Hepatocyte (in vitro differentiated cells): ENCODE measurements at regions not wholly inside any gene's neighbourhood (a gene's known extent, or its start where the extent isn't known, plus 50 kb on each side); places are given as distances from the start of the nearest gene placed in this dataset.

Experiments used
- DNase-seq: peaks from one replicate; pipeline ENCODE4 v3.0.0-alpha.2; 2016; ENCODE audit warnings: low spot score
- H2AFZ ChIP-seq: fragments of 200-600 bp; sonication (generic); 2 replicates; pipeline ENCODE4 v1.6.0; 2016; ENCODE audit warnings: antibody characterized with exemption, mild to moderate bottlenecking
- H3K27ac ChIP-seq: fragments of 200-600 bp; sonication (generic); 2 replicates; pipeline ENCODE4 v1.5.1; 2016; ENCODE audit warnings: mild to moderate bottlenecking
- H3K27me3 ChIP-seq: fragments of 200-600 bp; sonication (generic); 2 replicates; pipeline ENCODE4 v1.6.1; 2016
- H3K36me3 ChIP-seq: fragments of 200-600 bp; sonication (generic); replicated peaks from 2 replicates; pipeline ENCODE4 v1.5.1; 2016; ENCODE audit warnings: low read depth; ENCODE audit not compliant: insufficient read depth
- H3K4me1 ChIP-seq: fragments of 200-600 bp; sonication (generic); 2 replicates; pipeline ENCODE4 v1.5.1; 2016; ENCODE audit warnings: mild to moderate bottlenecking, moderate library complexity; ENCODE audit not compliant: insufficient read depth
- H3K4me2 ChIP-seq: fragments of 200-600 bp; sonication (generic); 2 replicates; pipeline ENCODE4 v1.6.0; 2016
- H3K4me3 ChIP-seq: fragments of 200-600 bp; sonication (generic); 2 replicates; pipeline ENCODE4 v1.5.1; 2016; ENCODE audit warnings: mild to moderate bottlenecking
- H3K79me2 ChIP-seq: fragments of 200-600 bp; sonication (generic); 2 replicates; pipeline ENCODE4 v1.6.0; 2017; ENCODE audit warnings: mild to moderate bottlenecking
- H3K9me2 ChIP-seq: fragments of 200-600 bp; sonication (generic); replicated peaks from 2 replicates; pipeline ENCODE4 v1.6.0; 2017; ENCODE audit warnings: mild to moderate bottlenecking; ENCODE audit not compliant: insufficient read depth
- H3K9me3 ChIP-seq: fragments of 200-600 bp; sonication (generic); 2 replicates; pipeline ENCODE4 v1.5.1; 2016; ENCODE audit warnings: low read depth, mild to moderate bottlenecking
- H4K20me1 ChIP-seq: fragments of 200-600 bp; sonication (generic); 2 replicates; pipeline ENCODE4 v1.6.0; 2016; ENCODE audit warnings: mild to moderate bottlenecking; ENCODE audit not compliant: insufficient read depth, poor library complexity, severe bottlenecking
- EZH2 ChIP-seq: fragments of 200-600 bp; sonication (generic); IDR thresholded peaks from 2 replicates; pipeline ENCODE4 v1.6.1; 2016; ENCODE audit warnings: antibody characterized with exemption, mild to moderate bottlenecking, borderline replicate concordance
- EZH2phosphoT487 ChIP-seq: fragments of 200-600 bp; sonication (generic); IDR thresholded peaks from one replicate; pipeline ENCODE4 v1.6.1; 2018; ENCODE audit warnings: antibody characterized with exemption, mild to moderate bottlenecking, low read depth, moderate library complexity; ENCODE audit not compliant: unreplicated experiment, severe bottlenecking
- WGBS: methylation state at CpG from one replicate; pipeline ENCODE4 v1.1.6; 2016; ENCODE audit warnings: low lambda C conversion rate; ENCODE audit errors: missing lambda C conversion rate; 5-methylcytosine and 5-hydroxymethylcytosine counted together
- TF ChIP-seq, protein P1 (sequence below): fragments of 200-600 bp; sonication (generic); IDR thresholded peaks from 2 replicates; pipeline ENCODE4 v1.5.1; 2016; ENCODE audit warnings: antibody characterized with exemption, mild to moderate bottlenecking; ENCODE audit not compliant: poor library complexity

DNA sequence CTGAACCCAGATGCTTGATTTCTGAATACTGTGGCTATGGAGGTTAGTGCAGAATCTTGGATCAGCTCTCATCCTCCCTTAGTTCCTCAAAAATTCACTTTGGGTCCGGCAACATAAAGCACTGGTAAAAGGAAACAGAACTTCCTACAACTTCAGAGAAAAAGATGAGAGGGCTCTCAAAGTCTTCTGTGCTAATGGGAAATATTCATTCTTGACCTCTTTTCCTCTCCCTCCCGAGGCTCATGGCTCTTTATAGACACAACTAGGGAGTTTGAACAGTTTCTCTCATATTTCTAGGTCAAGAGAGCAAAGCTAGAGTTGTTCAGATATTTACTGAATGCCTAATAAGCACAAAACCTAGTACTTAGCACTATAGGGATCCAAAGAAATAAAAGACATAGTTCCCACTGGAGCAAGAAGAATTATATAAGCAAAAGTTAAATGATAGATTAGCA lies 124.1 kb upstream of the TCF21 start:
- Histone ChIP-seq H3K4me3 (no peak overlapping the region), H3K4me2 (no peak overlapping the region), H3K27ac (no peak overlapping the region), H2AFZ (no peak overlapping the region), H4K20me1 (no peaks in the 10 kb centered on the region), H3K9me2 (no peaks in the 10 kb centered on the region), H3K36me3 (no peaks in the 10 kb centered on the region), H3K4me1 (no peaks in the 10 kb centered on the region), H3K79me2 (no peaks in the 10 kb centered on the region), H3K9me3 (no peaks in the 10 kb centered on the region), H3K27me3 (no peaks in the 10 kb centered on the region)
- WGBS = 52% methylated on average over 2 of the region's 2 CpGs
- TF ChIP-seq EZH2phosphoT487 (no peak), EZH2 (no peak)
- TF ChIP-seq, protein P1, sequence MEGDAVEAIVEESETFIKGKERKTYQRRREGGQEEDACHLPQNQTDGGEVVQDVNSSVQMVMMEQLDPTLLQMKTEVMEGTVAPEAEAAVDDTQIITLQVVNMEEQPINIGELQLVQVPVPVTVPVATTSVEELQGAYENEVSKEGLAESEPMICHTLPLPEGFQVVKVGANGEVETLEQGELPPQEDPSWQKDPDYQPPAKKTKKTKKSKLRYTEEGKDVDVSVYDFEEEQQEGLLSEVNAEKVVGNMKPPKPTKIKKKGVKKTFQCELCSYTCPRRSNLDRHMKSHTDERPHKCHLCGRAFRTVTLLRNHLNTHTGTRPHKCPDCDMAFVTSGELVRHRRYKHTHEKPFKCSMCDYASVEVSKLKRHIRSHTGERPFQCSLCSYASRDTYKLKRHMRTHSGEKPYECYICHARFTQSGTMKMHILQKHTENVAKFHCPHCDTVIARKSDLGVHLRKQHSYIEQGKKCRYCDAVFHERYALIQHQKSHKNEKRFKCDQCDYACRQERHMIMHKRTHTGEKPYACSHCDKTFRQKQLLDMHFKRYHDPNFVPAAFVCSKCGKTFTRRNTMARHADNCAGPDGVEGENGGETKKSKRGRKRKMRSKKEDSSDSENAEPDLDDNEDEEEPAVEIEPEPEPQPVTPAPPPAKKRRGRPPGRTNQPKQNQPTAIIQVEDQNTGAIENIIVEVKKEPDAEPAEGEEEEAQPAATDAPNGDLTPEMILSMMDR = no peak
- no peak for DNase-seq

DNA sequence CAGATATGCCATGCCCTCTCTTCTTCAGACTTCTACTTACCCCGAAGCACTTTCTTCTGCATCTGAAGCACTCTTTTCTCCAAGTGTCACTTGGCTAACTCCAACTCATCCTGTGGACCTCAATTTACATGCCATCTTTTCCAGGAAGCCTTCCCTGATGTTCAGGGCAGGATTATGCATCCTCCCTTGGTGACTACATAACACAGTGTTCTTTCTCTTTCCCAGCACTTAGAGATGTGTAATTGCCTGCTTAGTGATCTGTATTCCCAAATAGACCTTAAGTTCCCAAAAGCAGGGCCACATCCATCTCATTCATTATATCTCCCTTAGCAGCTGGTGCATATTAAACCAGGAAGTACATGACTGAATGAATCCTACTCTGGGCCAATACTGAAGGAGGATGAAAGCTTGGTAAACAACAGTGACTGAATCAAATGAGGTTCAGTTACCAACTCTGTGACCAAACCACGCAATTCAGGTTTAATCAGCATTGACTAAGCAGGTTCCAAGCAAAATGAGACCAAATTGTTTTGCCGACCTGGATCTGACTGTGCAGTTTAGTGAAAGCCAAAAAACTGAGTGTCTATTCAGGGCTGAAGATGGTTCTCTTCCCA lies 121.4 kb upstream of the TCF21 start:
- Histone ChIP-seq H3K4me1 (no peaks in the 10 kb centered on the region), H4K20me1 (no peaks in the 10 kb centered on the region), H3K4me2 (no peak overlapping the region), H3K9me3 (no peaks in the 10 kb centered on the region), H3K9me2 (no peaks in the 10 kb centered on the region), H3K4me3 (no peak overlapping the region), H3K27ac (no peak overlapping the region), H3K79me2 (no peaks in the 10 kb centered on the region), H3K36me3 (no peaks in the 10 kb centered on the region), H3K27me3 (no peaks in the 10 kb centered on the region), H2AFZ (no peak overlapping the region)
- WGBS = 94% methylated on average over 3 of the region's 3 CpGs
- DNase-seq = no peak
- no peak for TF ChIP-seq EZH2phosphoT487
- TF ChIP-seq, protein P1 = no peak
- no peak for TF ChIP-seq EZH2

DNA sequence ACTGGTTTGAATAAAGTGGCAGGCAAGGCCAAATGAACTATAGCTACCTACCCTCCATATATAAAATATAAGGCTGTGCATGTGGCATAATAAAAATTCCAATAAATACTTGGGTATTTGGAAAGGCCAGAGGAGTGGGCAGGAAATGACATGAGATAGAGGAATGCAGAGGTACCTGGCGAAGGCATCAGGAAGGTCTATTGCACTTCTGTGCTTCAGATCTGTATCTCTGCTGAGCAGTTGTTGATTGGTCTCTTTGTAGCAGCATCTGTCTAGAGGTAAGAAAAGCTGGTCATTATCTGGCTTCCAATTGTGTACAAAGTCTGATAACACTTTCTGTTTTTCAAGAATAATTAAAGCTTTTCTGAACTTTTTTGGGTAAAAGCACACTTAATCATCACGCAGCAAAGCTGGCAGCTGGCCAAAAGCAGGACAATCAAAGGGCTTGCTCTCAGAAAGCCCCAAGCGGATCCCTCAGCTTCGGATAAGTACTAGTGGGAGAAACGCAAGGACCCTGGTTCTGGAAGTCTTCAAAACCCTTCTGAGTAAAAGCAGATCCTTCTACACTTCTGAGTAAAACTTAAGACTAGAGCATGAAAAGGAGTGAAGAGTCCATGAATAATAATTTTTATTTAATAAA lies 120.1 kb upstream of the TCF21 start:
- H3K4me2 ChIP-seq = no peak overlapping the region
- H3K9me3 ChIP-seq = no peaks in the 10 kb centered on the region
- DNase-seq = peak; percentile 30
- H3K27me3 ChIP-seq = no peaks in the 10 kb centered on the region
- TF ChIP-seq EZH2phosphoT487 (no peak), EZH2 (no peak)
- TF ChIP-seq, protein P1 = no peak
- no peaks in the 10 kb centered on the region for H3K79me2 ChIP-seq
- H3K36me3 ChIP-seq = no peaks in the 10 kb centered on the region
- H2AFZ ChIP-seq = no peak overlapping the region
- no peak overlapping the region for H3K4me3 ChIP-seq
- H4K20me1 ChIP-seq = no peaks in the 10 kb centered on the region
- no peaks in the 10 kb centered on the region for H3K9me2 ChIP-seq
- H3K4me1 ChIP-seq = no peaks in the 10 kb centered on the region
- H3K27ac ChIP-seq = no peak overlapping the region
- WGBS = 33% methylated on average over 5 of the region's 5 CpGs
